IMR-90 (cell line): ENCODE measurements at regions not wholly inside any gene's neighbourhood (a gene's known extent, or its start where the extent isn't known, plus 50 kb on each side); places are given as distances from the start of the nearest gene placed in this dataset.

ENCODE experiments used
- ATAC-seq: fragments of 200-7000 bp; cut with Tn5 transposase; 2 replicates; pipeline ENCODE4 v1.9.1; 2020; ENCODE audit warnings: low read depth, mild to moderate bottlenecking, moderate library complexity
- BruUV-seq: library from RNA; stranded (reverse); fragments of 400-500 nt; replicated peaks from 2 replicates; lab custom pipeline; 2021; lab: Mats Ljungman, UMichigan
- CTCF ChIA-PET: fragments of 300-600 bp; formaldehyde crosslinking; extraction: SDS; loops from one replicate; lab custom pipeline; 2021; ENCODE audit warnings: antibody characterized with exemption; lab: Yijun Ruan, JAX
- POLR2A ChIA-PET: fragments of 300-600 bp; sonication (Branson Sonifier 250); formaldehyde crosslinking; loops from one replicate; lab custom pipeline; 2022; ENCODE audit warnings: antibody characterized with exemption; ENCODE audit not compliant: unreplicated experiment; lab: Charles Lee
- DNase-seq: peaks from one replicate; pipeline ENCODE4 v3.0.0; 2013
- H2AFZ ChIP-seq: replicated peaks from 2 replicates; pipeline ENCODE3; 2013; ENCODE audit warnings: low read length, mild to moderate bottlenecking; ENCODE audit not compliant: poor library complexity
- H2AK5ac ChIP-seq: 2 replicates; pipeline ENCODE4 v1.6.1; 2013; ENCODE audit warnings: low read depth, low read length, inconsistent platforms
- H2AK9ac ChIP-seq: replicated peaks from 2 replicates; pipeline ENCODE3; 2013; ENCODE audit warnings: mild to moderate bottlenecking, low read depth, low read length, moderate library complexity; ENCODE audit not compliant: poor library complexity
- H2BK120ac ChIP-seq: 2 replicates; pipeline ENCODE4 v1.6.1; 2013; ENCODE audit warnings: low read depth, low read length, inconsistent platforms
- H2BK15ac ChIP-seq: 3 replicates; pipeline ENCODE4 v1.6.1; 2013; ENCODE audit warnings: low read depth, low read length, inconsistent platforms
- H2BK20ac ChIP-seq: 2 replicates; pipeline ENCODE4 v1.6.1; 2013; ENCODE audit warnings: low read depth, mild to moderate bottlenecking, inconsistent platforms, low read length, moderate library complexity
- H2BK5ac ChIP-seq: 2 replicates; pipeline ENCODE4 v1.6.1; 2013; ENCODE audit warnings: mild to moderate bottlenecking, low read depth, low read length, inconsistent platforms; ENCODE audit not compliant: poor library complexity, severe bottlenecking
- H3K14ac ChIP-seq: replicated peaks from 2 replicates; pipeline ENCODE4 v1.6.1; 2013; ENCODE audit warnings: low read depth, low read length, inconsistent platforms
- H3K18ac ChIP-seq: 2 replicates; pipeline ENCODE4 v1.6.1; 2013; ENCODE audit warnings: low read depth, low read length, control low read depth
- H3K23ac ChIP-seq: 2 replicates; pipeline ENCODE4 v1.6.1; 2013; ENCODE audit warnings: low read depth, low read length, inconsistent platforms
- H3K27ac ChIP-seq: 2 replicates; pipeline ENCODE4 v1.5.1; 2013; ENCODE audit warnings: mild to moderate bottlenecking, control low read depth, low read length; ENCODE audit not compliant: insufficient read depth
- H3K27me3 ChIP-seq: 2 replicates; pipeline ENCODE4 v1.6.1; 2013; ENCODE audit warnings: low read length; ENCODE audit not compliant: control insufficient read depth, insufficient read depth
- H3K36me3 ChIP-seq: 2 replicates; pipeline ENCODE4 v1.6.1; 2013; ENCODE audit warnings: low read length, mixed read lengths; ENCODE audit not compliant: control insufficient read depth, insufficient read depth
- H3K4ac ChIP-seq: 2 replicates; pipeline ENCODE4 v1.6.1; 2013; ENCODE audit warnings: low read depth, low read length, inconsistent platforms
- H3K4me1 ChIP-seq: 2 replicates; pipeline ENCODE4 v1.6.1; 2013; ENCODE audit warnings: low read length, mixed read lengths; ENCODE audit not compliant: control insufficient read depth, insufficient read depth
- H3K4me2 ChIP-seq: 2 replicates; pipeline ENCODE4 v1.6.1; 2013; ENCODE audit warnings: low read depth, mild to moderate bottlenecking, control low read depth, low read length, moderate library complexity
- H3K4me3 ChIP-seq: 2 replicates; pipeline ENCODE4 v1.5.1; 2013; ENCODE audit warnings: low read depth, mild to moderate bottlenecking, control low read depth, low read length, moderate library complexity; ENCODE audit not compliant: insufficient read depth
- H3K56ac ChIP-seq: 2 replicates; pipeline ENCODE4 v1.6.1; 2013; ENCODE audit warnings: low read length, inconsistent platforms; ENCODE audit not compliant: insufficient read depth; ENCODE audit errors: extremely low read depth
- H3K79me1 ChIP-seq, 2 experiments: 2 replicates each; pipeline ENCODE4 v1.6.1; 2013; ENCODE audit warnings: low read length in 2 of 2, inconsistent platforms in 1 of 2, low read depth in 1 of 2
- H3K9ac ChIP-seq: 2 replicates; pipeline ENCODE4 v1.6.1; 2013; ENCODE audit warnings: low read depth, low read length, control low read depth
- H3K9me1 ChIP-seq: 2 replicates; pipeline ENCODE4 v1.6.1; 2013; ENCODE audit warnings: low read length, inconsistent platforms; ENCODE audit not compliant: insufficient read depth
- H3K9me3 ChIP-seq: 2 replicates; pipeline ENCODE4 v1.6.1; 2013; ENCODE audit warnings: low read length; ENCODE audit not compliant: control insufficient read depth, insufficient read depth
- H4K20me1 ChIP-seq: 2 replicates; pipeline ENCODE4 v1.6.1; 2013; ENCODE audit warnings: low read length, inconsistent platforms; ENCODE audit not compliant: insufficient read depth
- H4K5ac ChIP-seq: 2 replicates; pipeline ENCODE4 v1.6.1; 2013; ENCODE audit warnings: mild to moderate bottlenecking, low read depth, low read length, control low read depth
- H4K8ac ChIP-seq, 2 experiments: 2 replicates each; pipeline ENCODE4 v1.6.1; 2013; ENCODE audit warnings: low read depth in 2 of 2, low read length in 2 of 2, control low read depth in 1 of 2, inconsistent platforms in 1 of 2
- H4K91ac ChIP-seq: 2 replicates; pipeline ENCODE4 v1.6.1; 2013; ENCODE audit warnings: low read depth, low read length, inconsistent platforms; ENCODE audit not compliant: insufficient read depth
- BHLHE40 ChIP-seq: fragments of 150-350 bp; IDR thresholded peaks from 2 replicates; pipeline ENCODE4 v1.6.1; 2016; ENCODE audit warnings: mild to moderate bottlenecking, low read depth, low read length
- CEBPB ChIP-seq: IDR thresholded peaks from 2 replicates; pipeline ENCODE4 v1.6.1; 2012; ENCODE audit warnings: low read depth, low read length, improper control_type of control experiment
- CHD1 ChIP-seq: IDR thresholded peaks from 2 replicates; pipeline ENCODE4 v1.6.1; 2012; ENCODE audit warnings: low read depth, low read length, improper control_type of control experiment
- FOS ChIP-seq: fragments of 150-350 bp; IDR thresholded peaks from 2 replicates; pipeline ENCODE4 v1.6.1; 2016; ENCODE audit warnings: low read depth, low read length
- MAFK ChIP-seq: IDR thresholded peaks from 2 replicates; pipeline ENCODE4 v1.6.1; 2012; ENCODE audit warnings: low read depth, low read length, improper control_type of control experiment
- MAZ ChIP-seq: IDR thresholded peaks from 2 replicates; pipeline ENCODE4 v1.6.1; 2012; ENCODE audit warnings: low read depth, mild to moderate bottlenecking, low read length, improper control_type of control experiment, moderate library complexity, borderline replicate concordance
- MXI1 ChIP-seq: IDR thresholded peaks from 2 replicates; pipeline ENCODE4 v1.6.1; 2012; ENCODE audit warnings: low read depth, mild to moderate bottlenecking, low read length, moderate library complexity, borderline replicate concordance
- NFE2L2 ChIP-seq: fragments of 150-350 bp; IDR thresholded peaks from 2 replicates; pipeline ENCODE4 v1.6.1; 2016; ENCODE audit warnings: low read depth, mild to moderate bottlenecking, low read length
- POLR2A ChIP-seq: IDR thresholded peaks from 2 replicates; pipeline ENCODE4 v1.6.1; 2012; ENCODE audit warnings: mild to moderate bottlenecking, low read depth, low read length
- RAD21 ChIP-seq: IDR thresholded peaks from 2 replicates; pipeline ENCODE4 v1.6.1; 2012; ENCODE audit warnings: low read length, improper control_type of control experiment
- RCOR1 ChIP-seq: IDR thresholded peaks from 2 replicates; pipeline ENCODE4 v1.6.1; 2012; ENCODE audit warnings: mild to moderate bottlenecking, low read length, improper control_type of control experiment; ENCODE audit not compliant: insufficient replicate concordance
- RFX5 ChIP-seq: IDR thresholded peaks from 2 replicates; pipeline ENCODE4 v1.8.0; 2012; ENCODE audit warnings: low read depth, mild to moderate bottlenecking, low read length, moderate library complexity
- SMC3 ChIP-seq: fragments of 150-350 bp; IDR thresholded peaks from 2 replicates; pipeline ENCODE4 v1.6.1; 2016; ENCODE audit warnings: low read depth, mild to moderate bottlenecking, antibody characterized with exemption, low read length, moderate library complexity
- WGBS, 2 experiments: methylation state at CpG; one replicate each; pipeline versions ENCODE4 v1.1.5 to v1.1.7; 2013; ENCODE audit warnings: missing lambda C conversion rate in 2 of 2; ENCODE audit not compliant: insufficient read length in 1 of 2; ENCODE audit errors: extremely low coverage in 2 of 2; 5-methylcytosine and 5-hydroxymethylcytosine counted together
- dilution Hi-C: fragments of 300-500 bp; cut with HindIII; formaldehyde crosslinking; loops from one replicate; pipeline ENCODE4 v1.14.3; 2018; ENCODE audit warnings: low sequenced_read_pairs; ENCODE audit not compliant: unreplicated experiment
- in situ Hi-C: fragments of 300-500 bp; cut with MboI; formaldehyde crosslinking; loops from 3 replicates; pipeline ENCODE4 v1.14.3; 2019; ENCODE audit warnings: low sequenced_read_pairs, inconsistent platforms, mixed read lengths
- intact Hi-C: fragments of 100-400 bp; cut with micrococcal nuclease; formaldehyde crosslinking; loops from 2 replicates; pipeline ENCODE4 v1.10.0; 2022
- TF ChIP-seq, protein P1 (sequence below): fragments of 150-350 bp; IDR thresholded peaks from 2 replicates; pipeline ENCODE4 v1.6.1; 2017; ENCODE audit warnings: mild to moderate bottlenecking, antibody characterized with exemption, low read length, low read depth
- TF ChIP-seq, protein P2 (sequence below): conservative IDR thresholded peaks from 2 replicates; pipeline ENCODE4 v1.5.1; 2012; ENCODE audit warnings: mild to moderate bottlenecking, low read depth, low read length, improper control_type of control experiment
- TF ChIP-seq, protein P3 (sequence below): fragments of 150-350 bp; IDR thresholded peaks from 2 replicates; pipeline ENCODE4 v1.6.1; 2016; ENCODE audit warnings: low read depth, mild to moderate bottlenecking, low read length, moderate library complexity, borderline replicate concordance

DNA sequence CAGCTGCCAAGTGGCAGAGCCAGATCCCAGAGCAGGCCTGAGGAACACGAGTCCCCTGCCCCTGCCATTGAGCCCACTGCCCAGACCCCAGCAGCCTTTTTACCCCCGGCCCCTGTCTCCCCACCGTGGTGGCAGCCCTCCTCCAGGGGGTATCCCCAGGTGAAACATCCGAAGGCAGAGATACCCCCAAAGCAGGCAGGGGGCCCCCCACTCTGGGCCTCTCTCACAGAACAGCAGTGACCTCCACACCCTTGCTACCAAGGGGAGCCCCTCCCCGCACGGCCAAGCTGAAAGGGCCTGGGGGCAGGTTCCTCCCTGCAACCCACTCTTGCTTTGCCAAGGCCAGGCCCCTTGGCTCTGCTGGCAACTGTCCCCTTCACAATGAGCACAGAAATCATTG lies 142.2 kb downstream of the ENGASE start:
- no peak overlapping the region for H3K14ac ChIP-seq
- no peak overlapping the region for H2BK120ac ChIP-seq
- H3K27ac ChIP-seq: no peak overlapping the region
- H3K4me1 ChIP-seq: no peaks in the 10 kb centered on the region
- no peak overlapping the region for H4K8ac ChIP-seq
- WGBS, 2 experiments: 20% methylated on average over 1 of the region's 6 CpGs; no CpG with 5 or more reads in 1 of the 2 experiments
- H3K79me1 ChIP-seq: no peaks in the 10 kb centered on the region
- H3K36me3 ChIP-seq: no peaks in the 10 kb centered on the region
- H3K9me1 ChIP-seq: no peaks in the 10 kb centered on the region
- H3K4me3 ChIP-seq: no peak overlapping the region
- H2BK15ac ChIP-seq: no peak overlapping the region
- no TSS peak for BruUV-seq
- TF ChIP-seq NFE2L2 (no peak), POLR2A (no peak), RCOR1 (no peak), BHLHE40 (no peak), RFX5 (no peak), CHD1 (no peak), RAD21 (no peak), SMC3 (no peak), FOS (no peak), MXI1 (no peak), MAZ (no peak), CEBPB (no peak), MAFK (no peak)
- TF ChIP-seq, protein P1, sequence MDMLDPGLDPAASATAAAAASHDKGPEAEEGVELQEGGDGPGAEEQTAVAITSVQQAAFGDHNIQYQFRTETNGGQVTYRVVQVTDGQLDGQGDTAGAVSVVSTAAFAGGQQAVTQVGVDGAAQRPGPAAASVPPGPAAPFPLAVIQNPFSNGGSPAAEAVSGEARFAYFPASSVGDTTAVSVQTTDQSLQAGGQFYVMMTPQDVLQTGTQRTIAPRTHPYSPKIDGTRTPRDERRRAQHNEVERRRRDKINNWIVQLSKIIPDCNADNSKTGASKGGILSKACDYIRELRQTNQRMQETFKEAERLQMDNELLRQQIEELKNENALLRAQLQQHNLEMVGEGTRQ: no peak
- TF ChIP-seq, protein P2, sequence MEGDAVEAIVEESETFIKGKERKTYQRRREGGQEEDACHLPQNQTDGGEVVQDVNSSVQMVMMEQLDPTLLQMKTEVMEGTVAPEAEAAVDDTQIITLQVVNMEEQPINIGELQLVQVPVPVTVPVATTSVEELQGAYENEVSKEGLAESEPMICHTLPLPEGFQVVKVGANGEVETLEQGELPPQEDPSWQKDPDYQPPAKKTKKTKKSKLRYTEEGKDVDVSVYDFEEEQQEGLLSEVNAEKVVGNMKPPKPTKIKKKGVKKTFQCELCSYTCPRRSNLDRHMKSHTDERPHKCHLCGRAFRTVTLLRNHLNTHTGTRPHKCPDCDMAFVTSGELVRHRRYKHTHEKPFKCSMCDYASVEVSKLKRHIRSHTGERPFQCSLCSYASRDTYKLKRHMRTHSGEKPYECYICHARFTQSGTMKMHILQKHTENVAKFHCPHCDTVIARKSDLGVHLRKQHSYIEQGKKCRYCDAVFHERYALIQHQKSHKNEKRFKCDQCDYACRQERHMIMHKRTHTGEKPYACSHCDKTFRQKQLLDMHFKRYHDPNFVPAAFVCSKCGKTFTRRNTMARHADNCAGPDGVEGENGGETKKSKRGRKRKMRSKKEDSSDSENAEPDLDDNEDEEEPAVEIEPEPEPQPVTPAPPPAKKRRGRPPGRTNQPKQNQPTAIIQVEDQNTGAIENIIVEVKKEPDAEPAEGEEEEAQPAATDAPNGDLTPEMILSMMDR: no peak
- TF ChIP-seq, protein P3, sequence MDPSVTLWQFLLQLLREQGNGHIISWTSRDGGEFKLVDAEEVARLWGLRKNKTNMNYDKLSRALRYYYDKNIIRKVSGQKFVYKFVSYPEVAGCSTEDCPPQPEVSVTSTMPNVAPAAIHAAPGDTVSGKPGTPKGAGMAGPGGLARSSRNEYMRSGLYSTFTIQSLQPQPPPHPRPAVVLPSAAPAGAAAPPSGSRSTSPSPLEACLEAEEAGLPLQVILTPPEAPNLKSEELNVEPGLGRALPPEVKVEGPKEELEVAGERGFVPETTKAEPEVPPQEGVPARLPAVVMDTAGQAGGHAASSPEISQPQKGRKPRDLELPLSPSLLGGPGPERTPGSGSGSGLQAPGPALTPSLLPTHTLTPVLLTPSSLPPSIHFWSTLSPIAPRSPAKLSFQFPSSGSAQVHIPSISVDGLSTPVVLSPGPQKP: no peak
- no peaks in the 10 kb centered on the region for H3K9me3 ChIP-seq
- no peak overlapping the region for H2AK9ac ChIP-seq
- H4K5ac ChIP-seq: no peak overlapping the region
- no peak overlapping the region for H2AK5ac ChIP-seq
- ATAC-seq (no peak), DNase-seq (no peak)
- peaks cover 54% of the 10 kb centered on the region for H3K27me3 ChIP-seq
- intact Hi-C loops (no loop called here), in situ Hi-C loops (no loop called here), dilution Hi-C loops (no loop called here)
- no peak overlapping the region for H4K91ac ChIP-seq
- H2AFZ ChIP-seq: no peak overlapping the region
- no peak overlapping the region for H3K9ac ChIP-seq
- no peak overlapping the region for H3K23ac ChIP-seq
- H4K20me1 ChIP-seq: no peaks in the 10 kb centered on the region
- ChIA-PET POLR2A (no interaction called here), CTCF (no interaction called here)
- H3K18ac ChIP-seq: no peak overlapping the region
- no peak overlapping the region for H3K4me2 ChIP-seq
- H3K4ac ChIP-seq: no peak overlapping the region
- no peak overlapping the region for H2BK20ac ChIP-seq
- no peak overlapping the region for H3K56ac ChIP-seq
- H2BK5ac ChIP-seq: no peak overlapping the region
